ENCODE measurements at regions not wholly inside any gene's neighbourhood (a gene's known extent, or its start where the extent isn't known, plus 50 kb on each side); places are given as distances from the start of the nearest gene placed in this dataset.

DNA sequence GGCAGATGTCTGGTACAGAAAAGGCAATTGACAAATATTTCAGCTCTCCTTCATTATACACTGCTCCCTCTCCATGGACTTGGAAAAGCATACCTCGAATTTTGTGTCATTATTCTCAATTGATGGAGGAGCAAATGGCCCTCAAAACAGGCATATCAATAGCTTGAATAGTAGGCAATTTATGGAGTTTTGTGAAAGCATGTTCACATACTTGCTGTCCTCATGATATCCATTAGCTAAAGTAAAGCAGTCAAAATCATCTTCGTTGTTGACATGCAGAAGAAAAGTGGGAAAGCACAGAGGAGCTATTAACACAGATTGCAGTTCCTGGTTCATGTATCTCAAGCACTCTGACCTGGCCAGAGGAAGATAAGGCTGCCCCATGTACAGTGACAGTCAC is 472.8 kb downstream of the CCSER2 start:
- H3K4me3 ChIP-seq: no peak overlapping the region
- H3K36me3 ChIP-seq: no peaks in the 10 kb centered on the region
- H3K27me3 ChIP-seq: no peaks in the 10 kb centered on the region
- WGBS, 2 donors (ENCODE audit: low coverage in 1 of 2): 59 to 61% methylated on average over 2 of the region's 2 CpGs
- in situ Hi-C loops (cut with MboI; ENCODE audit: low pct_ligation_motif_present in 1 of 4, low pct_unique_long_range_greater_than_20kb in 1 of 4, low sequenced_read_pairs in 3 of 4) (loop anchor here in 1 of 4 donors (25.0 kb wide), 1 partner anchor 89 kb away; no protein-coding TSS in a partner anchor), intact Hi-C loops (cut with DNase I; ENCODE audit: low total_unique reads) (no loop called here)
- no peak for DNase-seq
- no peaks in the 10 kb centered on the region for H3K9me3 ChIP-seq
- H3K27ac ChIP-seq: no peak overlapping the region
- TF ChIP-seq POLR2A (IDR thresholded peaks at IDR 0.05) (no peak), CTCF (IDR thresholded peaks at IDR 0.05) (no peak), EP300 (IDR thresholded peaks at IDR 0.05; ENCODE audit: low read depth) (no peak), POLR2AphosphoS5 (IDR thresholded peaks at IDR 0.05) (no peak)
- H3K4me1 ChIP-seq: no peaks in the 10 kb centered on the region

DNA sequence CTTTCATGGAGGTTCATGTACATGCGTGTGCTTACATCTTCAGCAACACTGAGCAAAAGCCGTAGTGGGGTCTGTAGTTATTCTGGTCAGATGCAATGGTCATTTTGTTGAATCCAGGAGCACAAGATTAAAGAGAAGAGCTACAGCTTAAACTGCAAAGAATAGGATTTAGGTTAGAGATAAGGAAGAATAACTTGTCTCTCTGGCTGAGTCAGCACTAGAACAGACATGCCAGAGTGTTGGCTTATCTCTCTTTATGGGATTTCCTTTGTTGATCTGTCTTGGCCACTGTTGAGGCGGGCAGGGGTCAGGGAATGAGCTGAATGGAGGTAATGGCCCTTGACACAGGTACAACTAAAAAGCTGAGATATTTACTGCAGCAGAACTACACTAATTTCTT is 473.5 kb downstream of the CCSER2 start:
- Histone ChIP-seq H3K4me3 (no peak overlapping the region), H3K4me1 (no peaks in the 10 kb centered on the region), H3K27me3 (no peaks in the 10 kb centered on the region), H3K27ac (no peak overlapping the region), H3K36me3 (no peaks in the 10 kb centered on the region), H3K9me3 (no peaks in the 10 kb centered on the region)
- TF ChIP-seq POLR2A (IDR thresholded peaks at IDR 0.05) (no peak), CTCF (IDR thresholded peaks at IDR 0.05) (no peak), EP300 (IDR thresholded peaks at IDR 0.05; ENCODE audit: low read depth) (no peak), POLR2AphosphoS5 (IDR thresholded peaks at IDR 0.05) (no peak)
- in situ Hi-C loops (cut with MboI; ENCODE audit: low pct_ligation_motif_present in 1 of 4, low pct_unique_long_range_greater_than_20kb in 1 of 4, low sequenced_read_pairs in 3 of 4) (loop anchor here in 1 of 4 donors (25.0 kb wide), 1 partner anchor 90 kb away; no protein-coding TSS in a partner anchor), intact Hi-C loops (cut with DNase I; ENCODE audit: low total_unique reads) (no loop called here)
- no peak for DNase-seq
- 67 to 71% methylated on average over 1 to 3 of the region's 3 CpGs for WGBS, 2 donors (ENCODE audit: low coverage in 1 of 2)

- 53 to 81% methylated on average over 2 of the region's 2 CpGs for WGBS, 2 donors (ENCODE audit: low coverage in 1 of 2)
- no peaks in the 10 kb centered on the region for H3K4me1 ChIP-seq
- no peaks in the 10 kb centered on the region for H3K36me3 ChIP-seq
- H3K9me3 ChIP-seq: no peaks in the 10 kb centered on the region
- intact Hi-C loops (cut with DNase I; ENCODE audit: low total_unique reads) (no loop called here), in situ Hi-C loops (cut with MboI; ENCODE audit: low pct_ligation_motif_present in 1 of 4, low pct_unique_long_range_greater_than_20kb in 1 of 4, low sequenced_read_pairs in 3 of 4) (loop anchor here in 1 of 4 donors (25.0 kb wide), 1 partner anchor 93 kb away; no protein-coding TSS in a partner anchor)
- H3K27ac ChIP-seq: no peak overlapping the region
- H3K27me3 ChIP-seq: no peaks in the 10 kb centered on the region
- H3K4me3 ChIP-seq: no peak overlapping the region
- TF ChIP-seq EP300 (IDR thresholded peaks at IDR 0.05; ENCODE audit: low read depth) (no peak), POLR2AphosphoS5 (IDR thresholded peaks at IDR 0.05) (no peak), POLR2A (IDR thresholded peaks at IDR 0.05) (no peak), CTCF (IDR thresholded peaks at IDR 0.05) (no peak)
- DNase-seq: no peak
Measured at GRCh38 chr10:84805149-84805548, 476.8 kb downstream of the CCSER2 start.

- in situ Hi-C loops (cut with MboI; ENCODE audit: low pct_ligation_motif_present in 1 of 4, low pct_unique_long_range_greater_than_20kb in 1 of 4, low sequenced_read_pairs in 3 of 4) (loop anchor here in 1 of 4 donors (25.0 kb wide), 1 partner anchor 99 kb away; no protein-coding TSS in a partner anchor), intact Hi-C loops (cut with DNase I; ENCODE audit: low total_unique reads) (no loop called here)
- 52 to 61% methylated on average over 3 to 5 of the region's 5 CpGs for WGBS, 2 donors (ENCODE audit: low coverage in 1 of 2)
- H3K9me3 ChIP-seq: no peaks in the 10 kb centered on the region
- TF ChIP-seq POLR2AphosphoS5 (IDR thresholded peaks at IDR 0.05) (no peak), EP300 (IDR thresholded peaks at IDR 0.05; ENCODE audit: low read depth) (no peak), POLR2A (IDR thresholded peaks at IDR 0.05) (no peak), CTCF (IDR thresholded peaks at IDR 0.05) (no peak)
- H3K27ac ChIP-seq: no peak overlapping the region
- H3K4me1 ChIP-seq: no peaks in the 10 kb centered on the region
- no peaks in the 10 kb centered on the region for H3K36me3 ChIP-seq
- no peak overlapping the region for H3K4me3 ChIP-seq
- DNase-seq: no peak
- no peaks in the 10 kb centered on the region for H3K27me3 ChIP-seq
Measured at GRCh38 chr10:84811113-84811512, 482.7 kb downstream of the CCSER2 start.

All from transverse colon (tissue), 4 donors.